B cell (primary cell): ENCODE measurements at regions not wholly inside any gene's neighbourhood (a gene's known extent, or its start where the extent isn't known, plus 50 kb on each side); places are given as distances from the start of the nearest gene placed in this dataset.

ENCODE experiments used
- ATAC-seq: fragments of 200-7000 bp; cut with Tn5 transposase; one replicate; pipeline ENCODE4 v1.10.0; 2021; ENCODE audit warnings: low read depth, mild to moderate bottlenecking, moderate number of reproducible peaks, moderate library complexity
- CTCF ChIA-PET: fragments of 350-600 bp; sonication (Branson Sonifier 250); formaldehyde crosslinking; loops from one replicate; lab custom pipeline; 2021; ENCODE audit warnings: antibody characterized with exemption, inconsistent platforms; lab: Charles Lee
- POLR2A ChIA-PET: fragments of 350-600 bp; sonication (Branson Sonifier 250); formaldehyde crosslinking; loops from one replicate; lab custom pipeline; 2021; ENCODE audit warnings: antibody characterized with exemption; lab: Charles Lee
- DNase-seq: peaks from one replicate; pipeline ENCODE4 v3.0.0; 2013
- H2AFZ ChIP-seq: 2 replicates; pipeline ENCODE4 v1.6.1; 2012; ENCODE audit warnings: mild to moderate bottlenecking, low read depth, low read length; ENCODE audit not compliant: insufficient read depth, poor library complexity, severe bottlenecking
- H3K27ac ChIP-seq, 2 donors: 1 replicate in 1 of 2; 2 replicates in 1 of 2; pipeline ENCODE4 v1.5.1; 2012 to 2013; ENCODE audit warnings: low read length in 2 of 2, mild to moderate bottlenecking in 2 of 2, moderate library complexity in 1 of 2
- H3K27me3 ChIP-seq, 4 experiments: fragments of 200-600 bp in 1 of 4; sonication (generic) in 1 of 4; replicated peaks in 1 of 4; 1 replicate in 2 of 4; 2 replicates in 2 of 4; pipeline versions ENCODE4 v1.6.1 to v1.7.0; 2013 to 2016; ENCODE audit warnings: low read length in 3 of 4, mild to moderate bottlenecking in 2 of 4, mixed read lengths in 1 of 4, moderate library complexity in 1 of 4; ENCODE audit not compliant: insufficient read depth in 4 of 4, control insufficient read depth in 3 of 4; ENCODE audit errors: control extremely low read depth in 1 of 4
- H3K36me3 ChIP-seq, 2 experiments: replicated peaks in 1 of 2; 1 replicate in 1 of 2; 2 replicates in 1 of 2; pipeline versions ENCODE4 v1.6.1 to v1.7.1; 2013; ENCODE audit warnings: low read length in 1 of 2; ENCODE audit not compliant: insufficient read depth in 2 of 2, control insufficient read depth in 1 of 2; ENCODE audit errors: control extremely low read depth in 1 of 2, extremely low read depth in 1 of 2
- H3K4me1 ChIP-seq, 2 donors: fragments of 200-600 bp in 1 of 2; sonication (generic) in 1 of 2; 1 replicate in 1 of 2; 2 replicates in 1 of 2; pipeline versions ENCODE4 v1.5.1 to v1.6.1; 2013 to 2017; ENCODE audit warnings: low read length in 2 of 2; ENCODE audit not compliant: control insufficient read depth in 2 of 2, insufficient read depth in 2 of 2
- H3K4me2 ChIP-seq: replicated peaks from 2 replicates; pipeline ENCODE3; 2012; ENCODE audit warnings: mild to moderate bottlenecking, low read depth, low read length; ENCODE audit not compliant: poor library complexity, severe bottlenecking
- H3K4me3 ChIP-seq, 5 experiments: fragments of 200-600 bp in 1 of 5; sonication (generic) in 1 of 5; 1 replicate in 3 of 5; 2 replicates in 2 of 5; pipeline versions ENCODE4 v1.5.1 to v1.7.0; 2011 to 2016; ENCODE audit warnings: low read length in 4 of 5, mild to moderate bottlenecking in 4 of 5, low read depth in 2 of 5, control low read depth in 1 of 5, moderate library complexity in 1 of 5; ENCODE audit not compliant: insufficient read depth in 1 of 5; ENCODE audit errors: control extremely low read depth in 1 of 5, extremely low read depth in 1 of 5
- H3K79me2 ChIP-seq: fragments of 200-600 bp; sonication (generic); one replicate; pipeline ENCODE4 v1.6.0; 2016; ENCODE audit warnings: low read length; ENCODE audit not compliant: control insufficient read depth, insufficient read depth
- H3K9ac ChIP-seq: fragments of 200-600 bp; sonication (generic); 2 replicates; pipeline ENCODE4 v1.6.1; 2017; ENCODE audit warnings: mild to moderate bottlenecking, low read length, moderate library complexity
- H3K9me3 ChIP-seq, 3 donors: one replicate each; pipeline versions ENCODE4 v1.6.1 to v1.7.1; 2013; ENCODE audit warnings: low read length in 2 of 3; ENCODE audit not compliant: control insufficient read depth in 2 of 3, insufficient read depth in 1 of 3; ENCODE audit errors: control extremely low read depth in 1 of 3
- H4K20me1 ChIP-seq: 2 replicates; pipeline ENCODE4 v1.6.0; 2012; ENCODE audit warnings: mild to moderate bottlenecking, low read length; ENCODE audit not compliant: insufficient read depth, control insufficient read depth, poor library complexity, severe bottlenecking
- H3K27ac Mint-ChIP-seq: one replicate; pipeline ENCODE4 v1.8.0; 2021; ENCODE audit warnings: mixed read lengths
- H3K27me3 Mint-ChIP-seq: one replicate; pipeline ENCODE4 v1.8.0; 2021; ENCODE audit warnings: mixed read lengths
- H3K4me1 Mint-ChIP-seq: one replicate; pipeline ENCODE4 v1.8.0; 2021; ENCODE audit warnings: mixed read lengths
- H3K4me3 Mint-ChIP-seq: one replicate; pipeline ENCODE4 v1.8.0; 2021; ENCODE audit warnings: mixed read lengths
- H3K9me3 Mint-ChIP-seq: one replicate; pipeline ENCODE4 v1.8.0; 2022; ENCODE audit warnings: mixed read lengths; ENCODE audit not compliant: insufficient read depth
- EZH2 ChIP-seq: IDR thresholded peaks from 2 replicates; pipeline ENCODE4 v1.6.1; 2012; ENCODE audit warnings: borderline replicate concordance, low read depth, mild to moderate bottlenecking, moderate library complexity, low read length; ENCODE audit not compliant: insufficient read depth, poor library complexity, severe bottlenecking
- WGBS: methylation state at CpG from one replicate; pipeline ENCODE4 v1.1.5; 2013; ENCODE audit warnings: missing lambda C conversion rate; ENCODE audit not compliant: insufficient coverage; 5-methylcytosine and 5-hydroxymethylcytosine counted together
- intact Hi-C: fragments of 100-400 bp; cut with micrococcal nuclease; formaldehyde crosslinking; loops from one replicate; pipeline ENCODE4 v1.10.0; 2022
- TF ChIP-seq, protein P1 (sequence below): fragments of 200-600 bp; IDR thresholded peaks from one replicate; pipeline ENCODE4 v1.8.0; 2022; ENCODE audit warnings: antibody characterized with exemption, mild to moderate bottlenecking

DNA sequence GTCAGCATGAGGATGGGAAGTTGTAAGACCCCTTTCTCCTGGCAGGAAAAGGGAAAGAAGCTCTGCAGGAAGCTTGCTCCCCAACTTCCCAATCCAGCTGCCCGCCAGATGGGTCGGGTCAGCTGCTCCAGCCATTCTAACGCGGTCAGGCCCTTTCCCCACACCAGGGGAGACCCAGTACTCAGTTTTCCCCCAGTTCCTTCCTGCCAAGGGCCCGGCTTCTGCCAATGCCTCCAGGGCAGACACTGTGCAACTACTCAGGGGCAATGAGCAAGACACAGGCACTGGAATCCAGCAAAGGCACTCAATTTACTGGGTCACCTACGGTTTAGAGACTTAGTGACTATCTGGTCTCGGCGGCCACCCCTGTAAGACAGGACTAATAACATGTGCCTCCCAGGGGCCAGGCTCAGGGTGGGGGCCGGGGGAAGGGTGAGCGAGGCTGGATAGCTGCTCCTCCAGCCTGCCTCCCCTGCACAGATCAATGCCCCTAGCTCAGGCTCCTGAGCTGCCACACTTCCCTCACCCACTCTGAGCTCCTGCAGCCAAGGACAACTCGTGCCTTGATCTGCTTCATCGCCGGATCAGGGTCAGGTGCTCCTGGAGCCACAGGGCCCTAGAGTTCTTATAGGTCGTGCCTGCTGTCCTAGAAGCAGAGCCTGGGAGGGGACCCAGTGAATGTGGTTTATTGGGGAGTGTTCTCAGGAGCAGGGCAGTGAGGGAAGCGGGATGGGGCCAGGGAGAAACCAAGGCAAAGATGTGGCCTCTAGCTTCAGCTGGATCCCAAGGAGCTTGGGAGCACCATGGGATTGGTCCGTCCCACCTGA, 171.1 kb downstream of the ZFP36L2 start:
- H3K9me3 Mint-ChIP-seq = no peaks in the 10 kb centered on the region
- Histone ChIP-seq H3K9ac (no peak overlapping the region), H3K4me2 (no peak overlapping the region), H3K79me2 (no peaks in the 10 kb centered on the region), H2AFZ (no peak overlapping the region), H3K4me3 (no peak overlapping the region), H3K27ac (no peak overlapping the region), H3K9me3 (peaks cover 0 to 2% (median 0%) of the 10 kb centered on the region in 3 donors), H3K27me3 (peaks cover 0 to 18% (median 3%) of the 10 kb centered on the region in 4 experiments), H4K20me1 (no peaks in the 10 kb centered on the region), H3K4me1 (peaks cover 7 to 12% of the 10 kb centered on the region in 2 donors), H3K36me3 (no peaks in the 10 kb centered on the region)
- no peak overlapping the region for H3K27ac Mint-ChIP-seq
- peaks cover 21% of the 10 kb centered on the region for H3K27me3 Mint-ChIP-seq
- WGBS = 88% methylated on average over 16 of the region's 16 CpGs
- ChIA-PET POLR2A (interaction anchor here (0.6 kb wide), 1 partner anchor 237 kb away, joined by 4 read pairs; no protein-coding TSS in a partner anchor), CTCF (no interaction called here)
- DNase-seq (no peak), ATAC-seq (no peak)
- no peak overlapping the region for H3K4me3 Mint-ChIP-seq
- TF ChIP-seq EZH2 = no peak
- TF ChIP-seq, protein P1, sequence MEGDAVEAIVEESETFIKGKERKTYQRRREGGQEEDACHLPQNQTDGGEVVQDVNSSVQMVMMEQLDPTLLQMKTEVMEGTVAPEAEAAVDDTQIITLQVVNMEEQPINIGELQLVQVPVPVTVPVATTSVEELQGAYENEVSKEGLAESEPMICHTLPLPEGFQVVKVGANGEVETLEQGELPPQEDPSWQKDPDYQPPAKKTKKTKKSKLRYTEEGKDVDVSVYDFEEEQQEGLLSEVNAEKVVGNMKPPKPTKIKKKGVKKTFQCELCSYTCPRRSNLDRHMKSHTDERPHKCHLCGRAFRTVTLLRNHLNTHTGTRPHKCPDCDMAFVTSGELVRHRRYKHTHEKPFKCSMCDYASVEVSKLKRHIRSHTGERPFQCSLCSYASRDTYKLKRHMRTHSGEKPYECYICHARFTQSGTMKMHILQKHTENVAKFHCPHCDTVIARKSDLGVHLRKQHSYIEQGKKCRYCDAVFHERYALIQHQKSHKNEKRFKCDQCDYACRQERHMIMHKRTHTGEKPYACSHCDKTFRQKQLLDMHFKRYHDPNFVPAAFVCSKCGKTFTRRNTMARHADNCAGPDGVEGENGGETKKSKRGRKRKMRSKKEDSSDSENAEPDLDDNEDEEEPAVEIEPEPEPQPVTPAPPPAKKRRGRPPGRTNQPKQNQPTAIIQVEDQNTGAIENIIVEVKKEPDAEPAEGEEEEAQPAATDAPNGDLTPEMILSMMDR = no peak
- H3K4me1 Mint-ChIP-seq = peaks cover 12% of the 10 kb centered on the region
- intact Hi-C loops = no loop called here

DNA sequence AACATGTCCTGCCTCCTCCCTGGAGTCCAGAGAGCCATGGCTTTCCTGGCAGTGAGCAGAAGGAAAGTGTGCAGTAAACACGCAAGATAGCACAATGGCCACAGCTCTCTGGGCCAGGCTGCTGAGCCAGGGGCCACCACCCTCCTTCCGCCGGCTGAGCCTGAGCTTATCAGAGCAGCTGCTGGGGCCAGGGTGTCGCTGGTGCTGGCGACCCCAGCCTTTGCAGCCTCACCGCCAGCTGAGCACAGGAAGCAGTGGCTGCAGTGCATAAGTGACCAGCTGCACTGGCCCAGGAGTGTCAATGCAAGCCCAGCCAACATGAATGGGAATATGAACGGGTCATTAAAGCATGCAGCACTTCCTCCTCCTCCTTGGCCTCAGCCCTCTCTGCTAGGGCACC, 172.0 kb downstream of the ZFP36L2 start:
- H3K9me3 ChIP-seq = peaks cover 0 to 2% (median 0%) of the 10 kb centered on the region in 3 donors

More for the DNA sequence above, 172.0 kb downstream of the ZFP36L2 start:
- DNase-seq (no peak), ATAC-seq (no peak)
- H2AFZ ChIP-seq = no peak overlapping the region
- H3K27ac ChIP-seq = no peak overlapping the region
- Mint-ChIP-seq H3K4me1 (peaks cover 10% of the 10 kb centered on the region), H3K4me3 (no peak overlapping the region), H3K27me3 (peaks cover 21% of the 10 kb centered on the region), H3K9me3 (no peaks in the 10 kb centered on the region), H3K27ac (no peak overlapping the region)
- intact Hi-C loops = no loop called here
- peaks cover 8 to 13% of the 10 kb centered on the region in 2 donors for H3K4me1 ChIP-seq
- ChIA-PET POLR2A (no interaction called here), CTCF (no interaction called here)
- no peak overlapping the region for H3K4me3 ChIP-seq
- no peaks in the 10 kb centered on the region for H3K36me3 ChIP-seq
- no peaks in the 10 kb centered on the region for H4K20me1 ChIP-seq
- no peak for TF ChIP-seq EZH2
- TF ChIP-seq, protein P1 = no peak
- 90% methylated on average over 7 of the region's 7 CpGs for WGBS
- H3K27me3 ChIP-seq = peaks cover 0 to 23% (median 3%) of the 10 kb centered on the region in 4 experiments
- H3K4me2 ChIP-seq = no peak overlapping the region
- H3K9ac ChIP-seq = no peak overlapping the region
- H3K79me2 ChIP-seq = no peaks in the 10 kb centered on the region
